Keratinocyte (primary cell): ENCODE measurements at regions not wholly inside any gene's neighbourhood (a gene's known extent, or its start where the extent isn't known, plus 50 kb on each side); places are given as distances from the start of the nearest gene placed in this dataset.

Source experiments
- DNase-seq: peaks from one replicate; pipeline ENCODE4 v3.0.0-alpha.2; 2011; ENCODE audit warnings: low read depth, missing footprints, low spot score
- FAIRE-seq: peaks from 2 replicates; lab custom pipeline; 2011; peaks lifted over from hg19 to GRCh38; lab: Jason Lieb, UNC
- H2AFZ ChIP-seq: 2 replicates; pipeline ENCODE4 v1.6.0; 2012; ENCODE audit warnings: low read length, control low read depth, inconsistent platforms; ENCODE audit not compliant: control insufficient read depth
- H3K27ac ChIP-seq: 2 replicates; pipeline ENCODE4 v1.5.1; 2011; ENCODE audit warnings: low read length; ENCODE audit not compliant: control insufficient read depth, insufficient read depth
- H3K27me3 ChIP-seq: 3 replicates; pipeline ENCODE4 v1.6.0; 2011; ENCODE audit warnings: low read length; ENCODE audit not compliant: control insufficient read depth, insufficient read depth; ENCODE audit errors: extremely low read depth
- H3K36me3 ChIP-seq, 2 experiments: 2 replicates in 1 of 2; 3 replicates in 1 of 2; pipeline ENCODE4 v1.5.1; 2011; ENCODE audit warnings: low read length in 2 of 2, mild to moderate bottlenecking in 1 of 2; ENCODE audit not compliant: control insufficient read depth in 2 of 2, insufficient read depth in 2 of 2; ENCODE audit errors: extremely low read depth in 1 of 2
- H3K4me1 ChIP-seq: 3 replicates; pipeline ENCODE4 v1.5.1; 2011; ENCODE audit warnings: low read length; ENCODE audit not compliant: control insufficient read depth, insufficient read depth; ENCODE audit errors: extremely low read depth
- H3K4me2 ChIP-seq: 3 replicates; pipeline ENCODE4 v1.6.0; 2011; ENCODE audit warnings: low read depth, low read length; ENCODE audit not compliant: control insufficient read depth, insufficient read depth; ENCODE audit errors: extremely low read depth
- H3K4me3 ChIP-seq, 3 experiments: fragments of 200-600 bp in 1 of 3; sonication (generic) in 1 of 3; 2 replicates in 2 of 3; 3 replicates in 1 of 3; pipeline ENCODE4 v1.5.1; 2011 to 2016; ENCODE audit warnings: low read length in 3 of 3, mild to moderate bottlenecking in 3 of 3, control low read depth in 2 of 3, inconsistent platforms in 1 of 3, low read depth in 1 of 3, mixed read lengths in 1 of 3, mixed run types in 1 of 3, moderate library complexity in 1 of 3; ENCODE audit not compliant: control insufficient read depth in 2 of 3, insufficient read depth in 2 of 3; ENCODE audit errors: extremely low read depth in 1 of 3
- H3K79me2 ChIP-seq: 2 replicates; pipeline ENCODE4 v1.6.0; 2012; ENCODE audit warnings: low read length; ENCODE audit not compliant: control insufficient read depth, insufficient read depth
- H3K9ac ChIP-seq: 3 replicates; pipeline ENCODE4 v1.6.0; 2011; ENCODE audit warnings: low read length; ENCODE audit not compliant: control insufficient read depth, insufficient read depth; ENCODE audit errors: extremely low read depth
- H3K9me1 ChIP-seq: 3 replicates; pipeline ENCODE4 v1.6.0; 2011; ENCODE audit warnings: low read length; ENCODE audit not compliant: control insufficient read depth, insufficient read depth; ENCODE audit errors: extremely low read depth
- H3K9me3 ChIP-seq: 2 replicates; pipeline ENCODE4 v1.5.1; 2012; ENCODE audit warnings: low read depth, low read length; ENCODE audit not compliant: control insufficient read depth
- H4K20me1 ChIP-seq: 3 replicates; pipeline ENCODE4 v1.6.0; 2011; ENCODE audit warnings: low read length; ENCODE audit not compliant: control insufficient read depth, insufficient read depth; ENCODE audit errors: extremely low read depth
- EZH2 ChIP-seq: IDR thresholded peaks from one replicate; pipeline ENCODE4 v1.6.1; 2012; ENCODE audit warnings: inconsistent platforms, mild to moderate bottlenecking, low read length, moderate library complexity
- dilution Hi-C: fragments of 300-500 bp; cut with MboI; formaldehyde crosslinking; loops from one replicate; pipeline ENCODE4 v1.7.0; 2020; ENCODE audit warnings: low sequenced_read_pairs; ENCODE audit not compliant: extremely low pct_ligation_motif_present
- TF ChIP-seq, protein P1 (sequence below), 3 experiments: IDR thresholded peaks in 1 of 3; conservative IDR thresholded peaks in 1 of 3; optimal IDR thresholded peaks in 1 of 3; 2 replicates in 2 of 3; 3 replicates in 1 of 3; pipeline versions ENCODE3 to v1.5.1; 2011; ENCODE audit warnings: low read length in 3 of 3, mild to moderate bottlenecking in 3 of 3, moderate library complexity in 2 of 3, control low read depth in 1 of 3, inconsistent platforms in 1 of 3; ENCODE audit not compliant: insufficient read depth in 2 of 3; ENCODE audit errors: extremely low read depth in 1 of 3

DNA sequence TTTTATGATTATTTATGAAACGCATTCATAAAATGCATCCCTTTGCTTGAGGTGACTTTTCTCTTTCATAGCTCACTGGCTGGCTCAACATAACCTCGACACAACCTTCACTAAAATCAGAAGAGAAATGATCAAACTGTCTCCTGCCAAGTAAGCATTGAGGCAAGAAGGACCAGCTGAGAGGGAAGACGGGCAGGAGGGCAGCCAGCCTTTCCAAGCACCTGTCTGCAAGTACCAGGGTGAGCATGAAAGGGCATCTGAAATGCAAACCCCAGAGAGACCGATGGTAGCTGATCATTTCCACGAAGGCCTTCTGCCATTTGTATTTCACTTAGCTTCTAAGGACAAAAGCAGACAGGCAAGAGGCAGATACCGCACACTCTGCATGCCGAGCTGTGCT, 52.1 kb upstream of the RPH3AL start:
- FAIRE-seq (no peak), DNase-seq (no peak)
- Histone ChIP-seq H3K79me2 (no peaks in the 10 kb centered on the region), H3K27ac (no peak overlapping the region), H3K27me3 (no peaks in the 10 kb centered on the region), H4K20me1 (no peaks in the 10 kb centered on the region), H3K9me1 (no peaks in the 10 kb centered on the region), H3K9ac (no peak overlapping the region), H3K4me2 (no peak overlapping the region), H3K9me3 (no peaks in the 10 kb centered on the region), H3K4me1 (no peaks in the 10 kb centered on the region), H3K36me3 (no peaks in the 10 kb centered on the region), H3K4me3 (no peak overlapping the region), H2AFZ (no peak overlapping the region)
- no peak for TF ChIP-seq EZH2
- TF ChIP-seq, protein P1, sequence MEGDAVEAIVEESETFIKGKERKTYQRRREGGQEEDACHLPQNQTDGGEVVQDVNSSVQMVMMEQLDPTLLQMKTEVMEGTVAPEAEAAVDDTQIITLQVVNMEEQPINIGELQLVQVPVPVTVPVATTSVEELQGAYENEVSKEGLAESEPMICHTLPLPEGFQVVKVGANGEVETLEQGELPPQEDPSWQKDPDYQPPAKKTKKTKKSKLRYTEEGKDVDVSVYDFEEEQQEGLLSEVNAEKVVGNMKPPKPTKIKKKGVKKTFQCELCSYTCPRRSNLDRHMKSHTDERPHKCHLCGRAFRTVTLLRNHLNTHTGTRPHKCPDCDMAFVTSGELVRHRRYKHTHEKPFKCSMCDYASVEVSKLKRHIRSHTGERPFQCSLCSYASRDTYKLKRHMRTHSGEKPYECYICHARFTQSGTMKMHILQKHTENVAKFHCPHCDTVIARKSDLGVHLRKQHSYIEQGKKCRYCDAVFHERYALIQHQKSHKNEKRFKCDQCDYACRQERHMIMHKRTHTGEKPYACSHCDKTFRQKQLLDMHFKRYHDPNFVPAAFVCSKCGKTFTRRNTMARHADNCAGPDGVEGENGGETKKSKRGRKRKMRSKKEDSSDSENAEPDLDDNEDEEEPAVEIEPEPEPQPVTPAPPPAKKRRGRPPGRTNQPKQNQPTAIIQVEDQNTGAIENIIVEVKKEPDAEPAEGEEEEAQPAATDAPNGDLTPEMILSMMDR (optimal IDR thresholded peaks at IDR 0.05 in 1 of 3, IDR thresholded peaks at IDR 0.05 in 1 of 3, conservative IDR thresholded peaks at IDR 0.05 in 1 of 3; ENCODE audit: extremely low read depth in 1 of 3, insufficient read depth in 2 of 3, low read length in 3 of 3), result no peak
- dilution Hi-C loops, result no loop called here
